T-helper 1 cell (primary cell): ENCODE measurements at regions not wholly inside any gene's neighbourhood (a gene's known extent, or its start where the extent isn't known, plus 50 kb on each side); places are given as distances from the start of the nearest gene placed in this dataset.

Source experiments
- DNase-seq, 5 donors: peaks; one replicate each; pipeline ENCODE4 v3.0.0-alpha.2; 2012 to 2020

GRCh38 chr18:53800171-53800570, 424.3 kb downstream of the MBD2 start:
- DNase-seq, result no peak

GRCh38 chr18:53799134-53799533, 425.3 kb downstream of the MBD2 start:
- no peak for DNase-seq

- no peak for DNase-seq
Measured at GRCh38 chr18:53798516-53798915, 426.0 kb downstream of the MBD2 start.

GRCh38 chr18:53797998-53798495, 426.4 kb downstream of the MBD2 start:
- no peak for DNase-seq

- peak in 1 of 5 donors; percentile 16 for DNase-seq
Measured at GRCh38 chr18:53796040-53796729, 428.3 kb downstream of the MBD2 start.

GRCh38 chr18:53795610-53796009, 428.9 kb downstream of the MBD2 start:
- no peak for DNase-seq

GRCh38 chr18:53795061-53795460, 429.4 kb downstream of the MBD2 start:
- no peak for DNase-seq

- DNase-seq, result no peak
Measured at GRCh38 chr18:53792762-53793161, 431.7 kb downstream of the MBD2 start.

GRCh38 chr18:53790786-53791185, 433.7 kb downstream of the MBD2 start:
- DNase-seq, result no peak

GRCh38 chr18:53789376-53790247, 434.9 kb downstream of the MBD2 start:
- DNase-seq, result no peak

GRCh38 chr18:53785811-53786210, 438.7 kb downstream of the MBD2 start:
- DNase-seq, result no peak

- DNase-seq, result no peak
Measured at GRCh38 chr18:53784253-53784652, 440.2 kb downstream of the MBD2 start.

- DNase-seq, result no peak
Measured at GRCh38 chr18:53780666-53781065, 443.8 kb downstream of the MBD2 start.

- DNase-seq, result no peak
Measured at GRCh38 chr18:53772293-53772692, 452.2 kb downstream of the MBD2 start.

- DNase-seq, result no peak
Measured at GRCh38 chr18:53771664-53772063, 452.8 kb downstream of the MBD2 start.

- DNase-seq, result no peak
Measured at GRCh38 chr18:53765211-53765610, 459.3 kb downstream of the MBD2 start.

- no peak for DNase-seq
Measured at GRCh38 chr18:53764086-53764485, 460.4 kb downstream of the MBD2 start.

GRCh38 chr18:53757328-53757727, 467.1 kb downstream of the MBD2 start:
- no peak for DNase-seq

- no peak for DNase-seq
Measured at GRCh38 chr18:53756610-53756972, 467.9 kb downstream of the MBD2 start.

GRCh38 chr18:53755914-53756609, 468.4 kb downstream of the MBD2 start:
- DNase-seq, result no peak

- no peak for DNase-seq
Measured at GRCh38 chr18:53754154-53754553, 470.3 kb downstream of the MBD2 start.

- no peak for DNase-seq
Measured at GRCh38 chr18:53753601-53754000, 470.9 kb downstream of the MBD2 start.

GRCh38 chr18:53752781-53753367, 471.6 kb downstream of the MBD2 start:
- DNase-seq, result no peak
